ENCODE measurements at regions not wholly inside any gene's neighbourhood (a gene's known extent, or its start where the extent isn't known, plus 50 kb on each side); places are given as distances from the start of the nearest gene placed in this dataset.

DNA sequence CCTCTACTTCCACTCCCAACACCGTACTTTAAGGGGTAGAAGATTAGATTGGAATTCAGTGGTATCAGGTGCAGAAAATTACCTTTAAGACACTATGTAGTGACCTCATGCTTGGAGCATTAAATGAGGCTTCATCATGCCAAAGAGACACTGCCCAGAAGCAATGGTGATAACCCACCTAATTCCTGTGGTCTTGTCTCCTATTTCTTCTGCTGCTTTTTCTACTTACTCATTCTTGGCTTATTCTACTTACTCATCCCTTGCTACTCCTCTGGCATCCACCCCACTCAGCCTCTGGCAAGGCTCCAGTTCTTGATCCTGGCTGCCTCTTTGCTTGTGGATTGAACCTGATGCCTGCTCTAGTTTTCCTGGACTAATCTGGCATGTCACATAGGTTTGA, 62.3 kb upstream of the ADAMTS3 start:
- WGBS, result 84% methylated on average over 1 of the region's 1 CpG
- Histone ChIP-seq H3K4me3 (ENCODE audit: low read depth in 1 of 3, low read length in 3 of 3) (no peak overlapping the region), H3K27me3 (ENCODE audit: control insufficient read depth in 4 of 4, insufficient read depth in 4 of 4, low read length in 3 of 4) (no peaks in the 10 kb centered on the region), H3K9ac (ENCODE audit: low read depth in 1 of 2, low read length in 2 of 2) (no peak overlapping the region), H3K36me3 (ENCODE audit: control insufficient read depth in 4 of 4, insufficient read depth in 3 of 4, low read depth in 1 of 4, low read length in 3 of 4) (no peaks in the 10 kb centered on the region), H3K4me1 (ENCODE audit: control insufficient read depth in 4 of 4, insufficient read depth in 4 of 4, low read length in 3 of 4) (no peaks in the 10 kb centered on the region), H3K9me3 (ENCODE audit: control insufficient read depth in 4 of 4, low read length in 3 of 4) (no peaks in the 10 kb centered on the region), H3K27ac (ENCODE audit: low read depth in 1 of 2, low read length in 2 of 2) (no peak overlapping the region)
- no peak for TF ChIP-seq MAX (IDR thresholded peaks at IDR 0.05)
- TF ChIP-seq HNF4A (conservative IDR thresholded peaks at IDR 0.05), result no peak
- no peak for TF ChIP-seq SP1 (IDR thresholded peaks at IDR 0.05)
- no peak for TF ChIP-seq YY1 (IDR thresholded peaks at IDR 0.05)
- TF ChIP-seq, protein P1, sequence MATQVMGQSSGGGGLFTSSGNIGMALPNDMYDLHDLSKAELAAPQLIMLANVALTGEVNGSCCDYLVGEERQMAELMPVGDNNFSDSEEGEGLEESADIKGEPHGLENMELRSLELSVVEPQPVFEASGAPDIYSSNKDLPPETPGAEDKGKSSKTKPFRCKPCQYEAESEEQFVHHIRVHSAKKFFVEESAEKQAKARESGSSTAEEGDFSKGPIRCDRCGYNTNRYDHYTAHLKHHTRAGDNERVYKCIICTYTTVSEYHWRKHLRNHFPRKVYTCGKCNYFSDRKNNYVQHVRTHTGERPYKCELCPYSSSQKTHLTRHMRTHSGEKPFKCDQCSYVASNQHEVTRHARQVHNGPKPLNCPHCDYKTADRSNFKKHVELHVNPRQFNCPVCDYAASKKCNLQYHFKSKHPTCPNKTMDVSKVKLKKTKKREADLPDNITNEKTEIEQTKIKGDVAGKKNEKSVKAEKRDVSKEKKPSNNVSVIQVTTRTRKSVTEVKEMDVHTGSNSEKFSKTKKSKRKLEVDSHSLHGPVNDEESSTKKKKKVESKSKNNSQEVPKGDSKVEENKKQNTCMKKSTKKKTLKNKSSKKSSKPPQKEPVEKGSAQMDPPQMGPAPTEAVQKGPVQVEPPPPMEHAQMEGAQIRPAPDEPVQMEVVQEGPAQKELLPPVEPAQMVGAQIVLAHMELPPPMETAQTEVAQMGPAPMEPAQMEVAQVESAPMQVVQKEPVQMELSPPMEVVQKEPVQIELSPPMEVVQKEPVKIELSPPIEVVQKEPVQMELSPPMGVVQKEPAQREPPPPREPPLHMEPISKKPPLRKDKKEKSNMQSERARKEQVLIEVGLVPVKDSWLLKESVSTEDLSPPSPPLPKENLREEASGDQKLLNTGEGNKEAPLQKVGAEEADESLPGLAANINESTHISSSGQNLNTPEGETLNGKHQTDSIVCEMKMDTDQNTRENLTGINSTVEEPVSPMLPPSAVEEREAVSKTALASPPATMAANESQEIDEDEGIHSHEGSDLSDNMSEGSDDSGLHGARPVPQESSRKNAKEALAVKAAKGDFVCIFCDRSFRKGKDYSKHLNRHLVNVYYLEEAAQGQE (IDR thresholded peaks at IDR 0.05), result no peak
- no peak for TF ChIP-seq GABPA (IDR thresholded peaks at IDR 0.05 in 1 of 2, conservative IDR thresholded peaks at IDR 0.05 in 1 of 2)
- TF ChIP-seq FOXA1 (IDR thresholded peaks at IDR 0.05), result no peak
- no peak for TF ChIP-seq EGR1 (IDR thresholded peaks at IDR 0.05; ENCODE audit: low read depth in 2 of 2)
- TF ChIP-seq JUND (IDR thresholded peaks at IDR 0.05), result no peak
- TF ChIP-seq CTCF (IDR thresholded peaks at IDR 0.05; ENCODE audit: low read depth, low read length, missing input control), result no peak
- no peak for DNase-seq (ENCODE audit: low spot score)

GRCh38 chr4:72629540-72629939, 60.5 kb upstream of the ADAMTS3 start:
- Histone ChIP-seq H3K36me3 (ENCODE audit: control insufficient read depth in 4 of 4, insufficient read depth in 3 of 4, low read depth in 1 of 4, low read length in 3 of 4) (no peaks in the 10 kb centered on the region), H3K27ac (ENCODE audit: low read depth in 1 of 2, low read length in 2 of 2) (no peak overlapping the region), H3K9me3 (ENCODE audit: control insufficient read depth in 4 of 4, low read length in 3 of 4) (no peaks in the 10 kb centered on the region), H3K9ac (ENCODE audit: low read depth in 1 of 2, low read length in 2 of 2) (no peak overlapping the region), H3K27me3 (ENCODE audit: control insufficient read depth in 4 of 4, insufficient read depth in 4 of 4, low read length in 3 of 4) (no peaks in the 10 kb centered on the region), H3K4me1 (ENCODE audit: control insufficient read depth in 4 of 4, insufficient read depth in 4 of 4, low read length in 3 of 4) (no peaks in the 10 kb centered on the region), H3K4me3 (ENCODE audit: low read depth in 1 of 3, low read length in 3 of 3) (no peak overlapping the region)
- TF ChIP-seq ATF3 (IDR thresholded peaks at IDR 0.05) (no peak), FOXA2 (IDR thresholded peaks at IDR 0.05) (no peak), YY1 (IDR thresholded peaks at IDR 0.05) (no peak), CTCF (IDR thresholded peaks at IDR 0.05; ENCODE audit: low read depth, low read length, missing input control) (no peak), RAD21 (IDR thresholded peaks at IDR 0.05) (no peak)
- DNase-seq (ENCODE audit: low spot score), result no peak
- 95% methylated on average over 1 of the region's 1 CpG for WGBS
